Colon (tissue), 2 donors: ENCODE measurements at regions not wholly inside any gene's neighbourhood (a gene's known extent, or its start where the extent isn't known, plus 50 kb on each side); places are given as distances from the start of the nearest gene placed in this dataset.

Source experiments
- FAIRE-seq: peaks from 2 replicates; lab custom pipeline; 2012; peaks lifted over from hg19 to GRCh38; lab: Jason Lieb, UNC
- donor health status: control.
- donor health status: control.

DNA sequence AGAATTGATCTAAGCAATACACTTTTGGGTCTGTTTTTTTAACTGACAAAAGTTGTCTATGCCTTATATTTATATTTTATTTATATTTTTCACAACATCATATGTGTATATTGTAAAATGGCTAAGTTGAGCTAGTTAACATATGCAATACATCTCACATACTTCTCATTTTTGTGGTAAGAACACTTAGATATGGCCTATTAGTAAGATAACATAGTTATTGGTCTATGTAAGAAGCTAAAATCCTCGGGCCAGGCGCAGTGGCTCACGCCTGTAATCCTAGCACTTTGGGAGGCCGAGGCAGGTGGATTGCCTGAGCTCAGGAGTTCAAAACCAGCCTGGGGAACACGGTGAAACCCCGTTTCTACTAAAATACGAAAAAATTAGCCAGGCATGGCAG, 275.6 kb upstream of the ID2 start:
- FAIRE-seq: no peak

- no peak for FAIRE-seq
These were observed 274.5 kb upstream of the ID2 start for GRCh38 chr2:8407332-8407731.

DNA sequence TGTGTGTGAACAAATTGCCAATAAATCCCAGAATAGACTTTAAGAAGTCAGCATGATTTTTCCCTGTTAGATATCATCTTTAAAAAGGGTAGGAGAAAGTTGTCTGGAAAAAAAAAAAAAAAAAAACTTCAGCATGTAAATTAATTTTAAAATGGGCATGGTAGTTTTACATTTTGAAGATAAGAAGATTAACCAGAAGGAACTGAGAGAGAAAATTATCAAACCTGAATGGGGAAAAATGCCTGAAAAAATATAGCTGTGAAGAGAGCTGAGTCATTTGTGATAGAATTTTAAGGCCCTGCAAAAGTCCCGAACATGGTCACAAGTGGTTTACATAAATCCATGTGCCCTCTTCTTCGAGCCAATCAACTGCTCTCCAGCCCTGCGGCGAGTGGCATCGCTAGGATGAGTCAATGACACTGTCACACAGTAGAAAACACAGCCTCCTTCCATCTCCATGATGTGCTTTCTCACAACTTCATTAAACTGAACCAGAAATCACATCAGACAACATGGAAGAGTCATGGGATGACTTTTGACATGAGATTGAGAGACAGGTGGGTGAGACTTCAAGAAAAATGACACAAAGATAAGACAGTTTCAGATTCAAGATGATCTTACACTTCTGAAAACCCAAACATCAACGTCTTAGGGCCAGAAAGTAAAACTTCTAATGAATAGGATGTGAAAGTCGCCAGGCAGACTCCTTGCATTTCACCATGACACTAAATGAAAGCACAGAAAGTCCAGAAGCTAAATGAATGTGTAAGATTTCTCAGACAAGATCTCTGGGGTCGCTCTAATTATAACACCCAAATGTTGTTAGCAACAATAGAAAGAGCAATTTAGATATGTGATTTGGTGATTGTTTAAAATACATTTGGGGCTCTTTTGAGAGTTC, 273.0 kb upstream of the ID2 start:
- no peak for FAIRE-seq

- no peak for FAIRE-seq
These were observed 272.2 kb upstream of the ID2 start for GRCh38 chr2:8409461-8410260.

- no peak for FAIRE-seq
These were observed 269.8 kb upstream of the ID2 start for GRCh38 chr2:8412082-8412481.

DNA sequence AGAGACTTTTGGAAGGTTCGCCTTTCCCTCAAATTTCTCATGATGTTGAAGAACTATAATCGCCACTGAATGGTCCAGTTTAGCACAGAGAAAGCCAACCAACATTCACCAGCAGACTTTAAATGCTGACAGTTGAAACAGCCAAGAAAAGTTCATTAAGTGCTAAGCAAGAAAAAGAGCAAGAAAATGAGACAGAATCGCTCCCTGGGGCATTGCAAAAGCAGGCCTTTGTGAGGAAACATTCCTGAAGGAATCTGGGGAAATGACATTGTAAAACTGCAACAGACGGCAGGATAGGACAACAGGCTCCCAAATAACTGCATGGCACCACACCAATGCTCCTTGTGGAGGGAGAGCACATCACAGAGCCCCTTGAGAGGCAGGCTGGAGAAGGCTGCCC, 269.3 kb upstream of the ID2 start:
- FAIRE-seq: no peak

DNA sequence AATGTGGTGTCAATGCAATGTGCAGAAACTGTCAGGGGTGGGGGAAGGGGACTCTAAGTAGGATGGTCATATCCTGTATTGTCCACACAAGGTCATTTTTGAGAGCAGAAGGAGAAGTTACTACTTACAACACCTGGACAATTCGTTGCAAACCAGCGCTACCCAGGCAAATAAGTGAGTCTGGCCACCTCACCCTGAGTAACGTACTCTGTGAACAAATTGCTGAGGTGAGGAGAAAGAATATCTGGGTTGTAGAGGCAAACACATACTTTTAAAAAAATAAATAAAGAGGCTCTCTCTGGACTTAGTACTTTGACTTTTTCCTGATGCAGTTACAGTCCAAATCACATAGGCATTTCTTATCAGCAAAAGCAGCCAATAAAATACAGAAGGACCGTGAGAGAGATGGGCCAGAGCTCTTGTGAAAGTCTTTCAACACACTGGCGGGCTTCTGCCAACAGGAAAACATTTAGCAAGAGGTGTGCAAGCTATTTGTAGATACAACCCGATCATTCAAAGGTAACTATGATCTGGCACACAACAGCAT, 268.2 kb upstream of the ID2 start:
- no peak for FAIRE-seq

DNA sequence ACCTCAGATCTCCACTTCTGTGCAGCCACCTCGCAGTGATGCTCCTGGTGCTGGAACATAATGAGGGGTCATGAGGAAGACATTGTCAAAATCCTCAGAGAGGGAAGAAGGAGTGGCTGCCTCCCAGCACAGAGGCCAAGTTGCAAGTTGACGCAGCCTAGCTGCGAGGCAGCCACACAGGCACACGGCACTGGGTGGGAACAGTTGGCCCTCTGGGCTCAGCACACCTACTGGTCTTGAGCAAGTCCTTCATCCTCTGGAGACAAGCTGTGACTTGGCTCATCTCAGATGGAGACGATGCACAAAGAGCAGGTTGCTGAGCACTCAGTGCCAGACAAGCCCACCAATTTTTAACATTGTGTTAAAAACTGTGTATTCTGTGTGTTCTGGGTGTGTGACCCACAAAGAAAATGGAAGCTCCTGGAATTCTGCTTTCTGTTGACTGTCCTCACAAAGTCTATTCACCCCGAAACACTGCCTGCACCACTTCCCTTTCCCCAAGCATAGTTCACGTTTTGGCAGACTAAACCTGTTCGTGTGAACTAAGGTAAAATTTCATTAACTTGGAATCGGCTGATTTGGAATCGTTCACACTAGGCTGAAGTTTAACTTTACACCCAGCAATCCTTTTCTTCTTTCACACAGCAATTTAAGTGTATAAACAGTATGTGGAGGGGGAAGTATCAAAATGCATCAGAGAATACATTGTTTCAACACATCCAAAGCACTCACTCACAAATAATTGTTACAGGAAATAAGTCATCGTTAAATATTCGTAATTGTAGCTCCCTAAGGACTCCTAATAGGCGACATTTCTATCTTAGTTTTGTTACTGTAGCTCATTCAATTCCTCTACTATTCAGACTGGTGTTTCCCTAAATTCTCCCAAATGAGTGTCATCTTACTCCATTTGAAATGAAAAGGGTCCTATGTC, 266.6 kb upstream of the ID2 start:
- FAIRE-seq: no peak

GRCh38 chr2:8416001-8416571, 265.8 kb upstream of the ID2 start:
- FAIRE-seq: no peak

- no peak for FAIRE-seq
These were observed 264.7 kb upstream of the ID2 start for GRCh38 chr2:8416849-8417832.

DNA sequence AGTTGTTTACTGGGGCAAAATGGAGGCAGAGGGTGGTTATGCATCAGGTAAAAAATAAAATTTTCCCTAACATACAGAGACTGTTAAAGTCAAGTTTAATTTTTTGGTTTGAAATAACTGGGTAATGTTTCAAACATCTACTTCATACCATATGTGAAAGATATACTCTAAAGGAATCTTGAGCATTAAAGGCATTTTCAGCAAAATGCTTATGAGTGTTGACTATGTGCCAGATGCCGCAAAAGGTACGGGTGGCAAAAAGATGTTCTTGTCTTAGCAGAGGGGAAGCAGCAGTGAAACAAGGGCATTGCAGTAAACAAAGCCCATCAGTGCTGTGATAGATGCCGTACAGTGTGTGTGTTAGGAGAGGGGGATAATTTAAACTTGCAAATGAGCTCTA, 263.1 kb upstream of the ID2 start:
- FAIRE-seq: no peak

DNA sequence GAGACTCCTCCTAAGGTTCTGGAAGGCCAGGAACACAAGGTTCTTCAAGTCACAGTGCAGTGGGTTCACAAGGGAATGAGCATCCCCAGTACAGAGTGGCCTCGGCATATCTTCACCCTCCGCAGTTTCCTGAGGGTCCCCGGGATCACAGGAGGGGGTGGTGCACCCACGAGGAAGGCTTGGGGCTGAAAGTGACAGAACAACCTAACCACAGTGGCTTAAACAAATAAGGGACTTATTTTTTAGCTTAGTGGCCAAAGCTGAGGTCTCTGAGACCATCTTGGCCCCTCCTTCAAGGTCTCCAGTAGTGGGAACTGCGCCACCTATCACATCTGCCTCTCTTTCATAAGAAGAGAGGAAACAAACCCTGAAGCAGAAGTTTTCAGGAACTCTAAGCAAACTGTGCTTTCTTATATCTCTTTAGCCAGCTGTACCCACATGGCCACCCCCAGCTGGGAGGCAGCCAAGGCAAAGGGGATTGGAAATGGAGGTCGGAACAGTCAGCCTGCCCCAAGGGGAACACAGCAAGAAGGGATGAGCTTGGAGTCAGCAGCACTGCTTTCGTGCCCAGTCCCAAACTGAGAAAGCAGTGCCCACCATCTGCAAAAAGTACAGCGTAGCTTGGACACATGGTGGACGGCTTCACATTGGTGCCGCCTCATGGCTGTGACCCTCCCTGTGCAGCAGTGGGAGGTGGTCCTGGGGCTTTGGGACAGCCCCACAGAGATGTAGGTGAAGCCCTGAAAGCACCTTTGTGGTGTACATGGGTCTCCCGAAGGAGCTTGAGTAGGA, 260.0 kb upstream of the ID2 start:
- no peak for FAIRE-seq

DNA sequence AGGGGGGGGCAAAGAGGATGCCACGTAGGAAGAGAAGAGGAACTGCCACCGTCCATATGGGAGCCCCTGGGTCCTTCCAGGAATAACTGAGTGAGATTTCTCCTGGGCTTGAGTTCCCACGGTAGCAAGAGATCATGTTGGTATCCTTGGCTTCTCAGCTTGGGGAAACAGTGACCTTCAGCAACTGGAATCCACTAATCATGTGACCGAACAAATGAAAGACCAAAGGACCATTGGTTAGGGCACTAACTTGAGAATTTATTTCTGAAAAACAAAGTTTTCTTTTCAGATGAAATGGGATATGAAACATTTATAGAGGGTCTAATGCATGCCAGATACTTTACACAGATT, 259.4 kb upstream of the ID2 start:
- FAIRE-seq: no peak

DNA sequence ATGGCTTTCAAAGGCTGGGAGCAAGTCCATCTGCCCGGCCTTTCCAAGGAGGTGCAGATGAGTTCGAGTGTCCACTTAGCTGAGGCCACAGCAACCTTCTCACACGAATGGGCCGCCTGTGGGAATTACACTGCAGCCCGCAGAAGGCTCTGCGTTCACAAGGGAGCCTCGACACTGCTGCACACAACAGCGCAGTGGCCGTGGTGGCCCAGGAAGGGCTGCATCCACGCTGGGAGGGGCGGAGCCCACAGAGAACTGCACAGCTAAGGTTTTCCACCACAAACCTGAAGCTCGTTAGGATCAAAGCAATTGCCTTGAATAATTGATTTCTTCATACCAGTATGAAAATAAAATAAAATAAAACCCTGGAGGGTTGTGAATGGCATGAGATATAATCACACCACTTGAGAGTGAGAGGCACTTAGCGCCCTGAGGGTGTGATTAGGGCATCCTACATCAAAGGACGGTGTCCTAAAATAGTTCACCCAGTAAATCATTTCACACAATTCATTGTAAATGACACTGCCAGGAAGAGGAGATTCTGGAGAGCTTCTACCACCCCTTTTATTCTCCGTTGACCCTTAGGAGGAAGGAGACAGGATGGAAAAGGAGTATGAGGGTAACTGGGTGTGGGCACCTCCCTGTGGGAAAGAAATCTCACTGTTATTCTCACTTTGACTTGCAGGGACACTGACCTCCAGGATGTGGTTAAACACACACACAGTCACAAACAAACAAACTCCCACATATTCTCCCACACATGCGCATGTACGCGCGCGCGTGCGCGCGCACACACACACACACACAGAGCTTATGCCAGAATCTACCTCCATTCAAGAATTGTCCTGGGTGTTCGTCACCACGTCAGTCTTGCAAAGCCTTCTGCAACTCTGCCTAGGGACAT, 256.6 kb upstream of the ID2 start:
- FAIRE-seq: no peak

GRCh38 chr2:8426550-8426949, 255.3 kb upstream of the ID2 start:
- FAIRE-seq: no peak

DNA sequence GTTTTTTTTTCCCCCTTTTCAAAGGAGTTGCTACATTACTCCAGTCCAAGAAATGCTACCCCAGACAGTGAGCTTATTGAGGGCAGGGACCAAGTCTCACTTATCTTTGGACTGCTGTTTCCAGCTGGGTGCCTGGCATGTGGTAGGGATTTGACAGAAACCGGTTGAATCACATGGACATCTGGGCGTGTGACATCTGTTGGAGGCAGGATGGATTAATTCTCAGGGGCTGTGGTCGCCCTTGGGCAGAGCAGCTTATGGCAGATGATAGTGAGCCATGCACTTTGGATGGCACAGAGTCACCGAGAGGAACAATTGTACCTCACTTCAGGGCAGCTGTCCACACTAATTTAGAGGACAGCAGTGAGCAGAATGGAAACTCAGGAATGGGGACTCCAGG, 254.6 kb upstream of the ID2 start:
- no peak for FAIRE-seq

DNA sequence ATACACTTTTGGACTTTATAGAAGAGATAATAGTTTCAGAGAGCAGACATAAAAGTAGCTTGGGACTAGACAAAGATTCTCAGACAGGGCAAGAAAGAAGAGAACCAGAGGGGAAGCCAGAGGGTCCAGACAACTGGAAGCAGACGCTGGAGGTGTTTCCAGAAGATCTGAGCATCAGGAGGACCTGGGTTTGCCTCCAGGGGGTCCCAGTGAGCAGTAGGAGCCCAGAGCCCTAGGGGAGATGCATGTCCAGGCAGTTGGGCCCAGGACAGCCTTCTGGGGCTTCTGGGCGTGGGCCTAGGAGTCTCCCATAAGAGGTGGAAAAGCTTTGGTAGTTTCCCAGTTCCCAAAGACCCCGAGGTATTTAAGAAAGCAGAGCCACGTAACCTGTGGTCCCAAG, 251.2 kb upstream of the ID2 start:
- no peak for FAIRE-seq

GRCh38 chr2:8431446-8432125, 250.3 kb upstream of the ID2 start:
- FAIRE-seq: no peak
